BLaER1 treated with 17β-estradiol and CSF1 and Interleukin-3, amounts not matched to agents 10 nM and 100 nM (cell line): ENCODE measurements at regions not wholly inside any gene's neighbourhood (a gene's known extent, or its start where the extent isn't known, plus 50 kb on each side); places are given as distances from the start of the nearest gene placed in this dataset.

ENCODE experiments used
- H3K27ac ChIP-seq, 11 experiments: shearing (Covaris generic); formaldehyde crosslinking; 2 replicates each; pipeline ENCODE4 v1.8.1; 2022
- H3K27me3 ChIP-seq, 11 experiments: shearing (Covaris generic); formaldehyde crosslinking; 2 replicates each; pipeline ENCODE4 v1.8.1; 2022
- H3K36me3 ChIP-seq, 11 experiments: shearing (Covaris generic); formaldehyde crosslinking; 2 replicates each; pipeline ENCODE4 v1.8.1; 2022
- H3K4me1 ChIP-seq, 10 experiments: shearing (Covaris generic); formaldehyde crosslinking; 2 replicates each; pipeline ENCODE4 v1.8.1; 2022
- H3K4me2 ChIP-seq, 11 experiments: shearing (Covaris generic); formaldehyde crosslinking; 2 replicates each; pipeline ENCODE4 v1.8.1; 2022
- H3K4me3 ChIP-seq, 10 experiments: shearing (Covaris generic); formaldehyde crosslinking; 2 replicates each; pipeline ENCODE4 v1.8.1; 2022
- H3K9ac ChIP-seq, 11 experiments: shearing (Covaris generic); formaldehyde crosslinking; 2 replicates each; pipeline ENCODE4 v1.8.1; 2022
- H3K9me3 ChIP-seq, 11 experiments: shearing (Covaris generic); formaldehyde crosslinking; replicated peaks in 1 of 11; 2 replicates each; pipeline ENCODE4 v1.8.1; 2022
- H4K20me1 ChIP-seq, 11 experiments: shearing (Covaris generic); formaldehyde crosslinking; 2 replicates each; pipeline ENCODE4 v1.8.1; 2022
- Cebpa-rat ChIP-seq, 11 experiments: shearing (Covaris generic); IDR thresholded peaks; 2 replicates each; pipeline ENCODE4 v1.8.1; 2022

GRCh38 chr4:179076865-179077264, 1634.6 kb upstream of the AGA start:
- H3K4me3 ChIP-seq, result no peak overlapping the region
- H4K20me1 ChIP-seq, result no peaks in the 10 kb centered on the region
- no peak overlapping the region for H3K27ac ChIP-seq
- no peaks in the 10 kb centered on the region for H3K36me3 ChIP-seq
- H3K4me2 ChIP-seq, result no peak overlapping the region
- no peak for TF ChIP-seq Cebpa-rat (IDR thresholded peaks at IDR 0.05)
- no peaks in the 10 kb centered on the region for H3K9me3 ChIP-seq
- peaks cover 0 to 7% (median 0%) of the 10 kb centered on the region in 10 experiments; a peak in 6 of 20 replicates for H3K4me1 ChIP-seq
- H3K9ac ChIP-seq, result no peak overlapping the region
- no peaks in the 10 kb centered on the region for H3K27me3 ChIP-seq

DNA sequence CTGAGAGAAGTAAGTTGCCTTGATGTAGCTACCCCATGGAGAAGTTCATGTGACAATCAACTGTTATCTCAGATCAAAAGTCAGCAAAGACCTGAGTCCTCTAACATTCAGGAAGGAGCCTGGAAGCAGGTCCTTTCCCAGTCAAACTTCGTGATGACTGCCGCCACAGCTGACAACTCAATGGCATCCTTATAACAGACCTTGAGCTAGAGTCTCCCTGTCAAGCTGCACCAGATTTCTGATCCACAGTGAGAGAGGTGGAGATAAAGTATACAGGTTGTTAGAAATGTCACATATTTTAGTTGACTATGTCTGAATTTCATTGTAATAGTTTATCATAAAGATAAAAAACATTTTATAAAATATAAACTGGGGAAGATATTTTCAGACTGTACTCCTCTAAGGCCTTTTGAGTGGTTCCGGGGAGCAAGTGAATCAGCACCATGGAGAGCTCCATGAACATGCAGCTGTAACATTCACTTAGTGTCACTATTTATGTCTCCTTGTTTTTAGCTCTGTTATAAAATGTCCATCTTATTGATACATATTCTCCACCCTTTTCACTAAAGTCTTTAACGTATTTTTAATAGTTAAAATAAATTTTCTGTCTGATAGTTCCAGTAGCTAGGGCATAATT, 1653.5 kb upstream of the AGA start:
- no peak for TF ChIP-seq Cebpa-rat (IDR thresholded peaks at IDR 0.05)
- Histone ChIP-seq H3K9ac (no peak overlapping the region), H3K27me3 (no peaks in the 10 kb centered on the region), H3K27ac (no peak overlapping the region), H3K4me2 (no peak overlapping the region), H3K4me3 (no peak overlapping the region), H4K20me1 (peaks cover 0 to 4% (median 0%) of the 10 kb centered on the region in 11 experiments; a peak in 1 of 22 replicates), H3K36me3 (no peaks in the 10 kb centered on the region), H3K4me1 (no peaks in the 10 kb centered on the region), H3K9me3 (no peaks in the 10 kb centered on the region)

DNA sequence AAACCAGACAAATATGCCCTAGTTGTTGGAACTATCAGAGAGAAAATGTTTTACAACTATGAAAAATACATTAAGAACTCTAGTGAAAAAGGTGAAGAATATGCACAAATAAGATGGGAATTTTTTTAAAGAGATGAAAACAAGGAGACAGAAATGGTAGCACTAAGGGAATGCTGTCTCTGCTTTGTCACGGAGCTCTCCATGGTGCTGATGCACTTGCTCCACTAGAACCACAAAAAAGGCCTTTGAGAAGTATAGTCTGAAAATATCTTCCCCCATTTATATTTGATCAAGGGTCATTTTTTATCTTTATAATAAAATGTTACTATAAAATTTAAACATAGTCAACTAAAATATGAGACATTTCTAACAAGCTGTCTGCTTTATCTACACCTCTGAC, 1655.5 kb upstream of the AGA start:
- no peak for TF ChIP-seq Cebpa-rat (IDR thresholded peaks at IDR 0.05)
- Histone ChIP-seq H3K27ac (no peak overlapping the region), H3K4me2 (no peak overlapping the region), H4K20me1 (peaks cover 0 to 4% (median 0%) of the 10 kb centered on the region in 11 experiments; a peak in 1 of 22 replicates), H3K9ac (no peak overlapping the region), H3K4me1 (no peaks in the 10 kb centered on the region), H3K36me3 (no peaks in the 10 kb centered on the region), H3K4me3 (no peak overlapping the region), H3K27me3 (no peaks in the 10 kb centered on the region), H3K9me3 (no peaks in the 10 kb centered on the region)

GRCh38 chr4:179110356-179110755, 1668.1 kb upstream of the AGA start:
- Histone ChIP-seq H3K9me3 (no peaks in the 10 kb centered on the region), H3K27me3 (no peaks in the 10 kb centered on the region)

GRCh38 chr4:179110816-179111215, 1668.6 kb upstream of the AGA start:
- H3K9me3 ChIP-seq, result no peaks in the 10 kb centered on the region
- no peaks in the 10 kb centered on the region for H3K4me1 ChIP-seq
- no peak overlapping the region for H3K4me3 ChIP-seq
- no peak for TF ChIP-seq Cebpa-rat (IDR thresholded peaks at IDR 0.05)
- H3K27ac ChIP-seq, result no peak overlapping the region
- H3K36me3 ChIP-seq, result no peaks in the 10 kb centered on the region
- no peak overlapping the region for H3K4me2 ChIP-seq
- H3K27me3 ChIP-seq, result no peaks in the 10 kb centered on the region
- no peaks in the 10 kb centered on the region; a peak in 1 of 22 replicates for H4K20me1 ChIP-seq
- no peak overlapping the region for H3K9ac ChIP-seq

More at GRCh38 chr4:179110356-179110755, 1668.1 kb upstream of the AGA start:
- no peaks in the 10 kb centered on the region for H3K4me1 ChIP-seq
- H3K4me2 ChIP-seq, result no peak overlapping the region
- TF ChIP-seq Cebpa-rat (IDR thresholded peaks at IDR 0.05), result no peak
- no peak overlapping the region for H3K4me3 ChIP-seq
- no peaks in the 10 kb centered on the region for H3K36me3 ChIP-seq
- H4K20me1 ChIP-seq, result no peaks in the 10 kb centered on the region; a peak in 1 of 22 replicates
- H3K9ac ChIP-seq, result no peak overlapping the region
- H3K27ac ChIP-seq, result no peak overlapping the region

- no peaks in the 10 kb centered on the region for H3K27me3 ChIP-seq
- no peaks in the 10 kb centered on the region; a peak in 1 of 22 replicates for H4K20me1 ChIP-seq
- no peaks in the 10 kb centered on the region for H3K36me3 ChIP-seq
- no peaks in the 10 kb centered on the region for H3K4me1 ChIP-seq
- no peak for TF ChIP-seq Cebpa-rat (IDR thresholded peaks at IDR 0.05)
- H3K4me3 ChIP-seq, result no peak overlapping the region
- H3K27ac ChIP-seq, result no peak overlapping the region
- H3K9me3 ChIP-seq, result no peaks in the 10 kb centered on the region
- H3K9ac ChIP-seq, result no peak overlapping the region
- no peak overlapping the region for H3K4me2 ChIP-seq
Observed at GRCh38 chr4:179112441-179113170, 1670.4 kb upstream of the AGA start.

- Histone ChIP-seq H3K27ac (no peak overlapping the region), H3K9me3 (no peaks in the 10 kb centered on the region), H3K4me2 (no peak overlapping the region), H3K4me3 (no peak overlapping the region), H3K36me3 (no peaks in the 10 kb centered on the region), H3K9ac (no peak overlapping the region), H3K27me3 (no peaks in the 10 kb centered on the region), H4K20me1 (no peaks in the 10 kb centered on the region; a peak in 1 of 22 replicates), H3K4me1 (no peaks in the 10 kb centered on the region)
- no peak for TF ChIP-seq Cebpa-rat (IDR thresholded peaks at IDR 0.05)
Observed at GRCh38 chr4:179114615-179115014, 1672.4 kb upstream of the AGA start.

DNA sequence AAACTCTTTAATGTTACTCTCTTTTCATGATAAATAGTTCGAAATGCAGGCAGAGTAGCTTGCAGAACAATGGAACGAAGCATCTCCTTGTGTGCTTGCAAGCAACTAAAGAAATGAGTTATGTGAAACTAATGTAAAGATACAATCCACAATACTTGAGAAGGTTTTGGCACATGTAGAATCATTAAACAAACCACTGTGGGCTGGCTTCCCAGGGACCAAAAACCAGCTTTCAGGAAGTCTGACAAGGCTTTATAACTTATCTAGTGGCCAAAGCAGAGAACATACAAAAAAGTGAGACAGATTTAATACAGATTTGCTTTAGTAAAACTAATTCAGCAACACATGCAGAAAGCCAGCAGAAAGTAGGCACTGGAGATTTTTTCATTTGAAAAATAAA, 1673.8 kb upstream of the AGA start:
- TF ChIP-seq Cebpa-rat (IDR thresholded peaks at IDR 0.05), result no peak
- H3K27ac ChIP-seq, result no peak overlapping the region
- no peaks in the 10 kb centered on the region; a peak in 1 of 22 replicates for H4K20me1 ChIP-seq
- H3K9me3 ChIP-seq, result no peaks in the 10 kb centered on the region
- H3K9ac ChIP-seq, result no peak overlapping the region
- H3K4me3 ChIP-seq, result no peak overlapping the region
- no peak overlapping the region for H3K4me2 ChIP-seq
- no peaks in the 10 kb centered on the region for H3K27me3 ChIP-seq
- H3K36me3 ChIP-seq, result no peaks in the 10 kb centered on the region
- no peaks in the 10 kb centered on the region for H3K4me1 ChIP-seq

- Histone ChIP-seq H3K4me1 (no peaks in the 10 kb centered on the region), H3K9me3 (no peaks in the 10 kb centered on the region), H3K9ac (no peak overlapping the region), H3K4me3 (no peak overlapping the region), H4K20me1 (no peaks in the 10 kb centered on the region), H3K36me3 (no peaks in the 10 kb centered on the region), H3K4me2 (no peak overlapping the region), H3K27me3 (no peaks in the 10 kb centered on the region), H3K27ac (no peak overlapping the region)
- no peak for TF ChIP-seq Cebpa-rat (IDR thresholded peaks at IDR 0.05)
Observed at GRCh38 chr4:179116581-179116980, 1674.3 kb upstream of the AGA start.

GRCh38 chr4:179123084-179123483, 1680.8 kb upstream of the AGA start:
- no peak for TF ChIP-seq Cebpa-rat (IDR thresholded peaks at IDR 0.05)
- H3K36me3 ChIP-seq, result no peaks in the 10 kb centered on the region
- H3K9ac ChIP-seq, result no peak overlapping the region
- no peaks in the 10 kb centered on the region for H4K20me1 ChIP-seq
- no peak overlapping the region for H3K4me3 ChIP-seq
- no peak overlapping the region for H3K4me2 ChIP-seq
- H3K4me1 ChIP-seq, result peaks cover 0 to 9% (median 2%) of the 10 kb centered on the region in 10 experiments; a peak in 9 of 20 replicates
- 0 out of 22 replicates have a peak, but pooled peaks cover 0 to 5% (median 0%) of the 10 kb centered on the region in 11 experiments for H3K9me3 ChIP-seq
- no peak overlapping the region for H3K27ac ChIP-seq
- H3K27me3 ChIP-seq, result no peaks in the 10 kb centered on the region
